Coronary artery (tissue), 2 donors: ENCODE measurements at regions not wholly inside any gene's neighbourhood (a gene's known extent, or its start where the extent isn't known, plus 50 kb on each side); places are given as distances from the start of the nearest gene placed in this dataset.

Experiments used
- DNase-seq: peaks from one replicate; pipeline ENCODE4 v3.0.0-alpha.2; 2017; ENCODE audit warnings: low spot score
- H3K27ac ChIP-seq, 2 donors: fragments of 200-600 bp; sonication (generic); one replicate each; pipeline ENCODE4 v1.5.1; 2016 to 2019
- H3K4me3 ChIP-seq: fragments of 200-600 bp; sonication (generic); 2 replicates; pipeline ENCODE4 v1.5.1; 2016; ENCODE audit warnings: mild to moderate bottlenecking, moderate library complexity
- CTCF ChIP-seq: fragments of 200-600 bp; sonication (generic); IDR thresholded peaks from one replicate; pipeline ENCODE4 v1.5.1; 2019; ENCODE audit warnings: antibody characterized with exemption

DNA sequence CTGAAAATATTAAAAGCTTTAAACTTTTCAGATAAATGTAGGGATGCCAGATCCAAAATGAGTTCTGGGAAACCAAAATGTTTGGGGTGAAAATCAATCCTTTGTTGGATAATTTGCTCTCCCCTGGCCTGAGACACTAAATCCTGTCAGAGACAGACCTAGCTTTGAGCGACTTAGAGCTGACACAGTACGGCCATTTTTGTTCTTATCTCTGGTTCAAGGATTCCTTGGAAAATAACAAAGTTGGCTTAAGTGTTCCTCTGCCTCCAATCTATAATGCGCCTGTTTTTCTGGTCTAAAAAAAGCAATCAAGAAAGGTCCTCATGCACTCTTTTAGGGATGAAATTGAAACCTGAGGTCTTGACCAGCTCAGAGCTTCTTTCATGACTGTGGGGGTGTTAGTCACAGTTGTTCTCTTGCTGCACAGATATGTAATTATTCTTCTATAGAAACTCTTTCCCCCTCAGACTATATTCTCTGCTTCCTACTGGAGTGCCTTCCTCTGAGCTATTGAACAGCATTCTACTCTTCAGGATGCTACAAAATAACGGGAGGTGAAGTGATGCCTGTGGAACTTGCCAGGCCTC is 52.3 kb upstream of the EGLN3 start:
- Histone ChIP-seq H3K4me3 (no peak overlapping the region), H3K27ac (no peak overlapping the region)
- TF ChIP-seq CTCF = no peak
- DNase-seq = no peak
